Stimulated activated CD4-positive, alpha-beta T cell treated with anti-CD3 and anti-CD28 coated beads, Interleukin-12 subunit alpha, Interleukin-12 subunit beta, amount 100 ng/mL, for 24 hours (primary cell): ENCODE measurements at regions not wholly inside any gene's neighbourhood (a gene's known extent, or its start where the extent isn't known, plus 50 kb on each side); places are given as distances from the start of the nearest gene placed in this dataset.
"Not testable (repeated sequence)": the region's sequence is repeated elsewhere in the genome, so short reads cannot be mapped to it uniquely, and the experiment has no call there.

Experiments
- DNase-seq, 2 experiments: peaks; one replicate each; pipeline ENCODE4 v3.0.0-alpha.2; 2020; ENCODE audit warnings: low read depth in 2 of 2

- no peak for DNase-seq
These were observed 333.6 kb upstream of the DAB2 start for GRCh38 chr5:39758426-39758825.

GRCh38 chr5:39757131-39757530, 332.4 kb upstream of the DAB2 start:
- no peak for DNase-seq

GRCh38 chr5:39755986-39756385, 331.2 kb upstream of the DAB2 start:
- no peak for DNase-seq

- no peak for DNase-seq
These were observed 330.7 kb upstream of the DAB2 start for GRCh38 chr5:39755452-39755851.

GRCh38 chr5:39753747-39754146, 329.0 kb upstream of the DAB2 start:
- not testable (repeated sequence) for DNase-seq

- no peak for DNase-seq
These were observed 325.9 kb upstream of the DAB2 start for GRCh38 chr5:39750661-39751060.

GRCh38 chr5:39742916-39743315, 318.1 kb upstream of the DAB2 start:
- no peak for DNase-seq

GRCh38 chr5:39740404-39740803, 315.6 kb upstream of the DAB2 start:
- DNase-seq = no peak

GRCh38 chr5:39732166-39732565, 307.4 kb upstream of the DAB2 start:
- DNase-seq = no peak

- no peak for DNase-seq
These were observed 305.9 kb upstream of the DAB2 start for GRCh38 chr5:39730699-39731098.

- no peak for DNase-seq
These were observed 305.2 kb upstream of the DAB2 start for GRCh38 chr5:39730006-39730405.

GRCh38 chr5:39726467-39726866, 301.7 kb upstream of the DAB2 start:
- DNase-seq = no peak

- no peak for DNase-seq
These were observed 296.6 kb upstream of the DAB2 start for GRCh38 chr5:39721394-39721793.

- no peak for DNase-seq
These were observed 295.4 kb upstream of the DAB2 start for GRCh38 chr5:39720136-39720535.

- DNase-seq = no peak
These were observed 292.6 kb upstream of the DAB2 start for GRCh38 chr5:39717176-39717897.

GRCh38 chr5:39716532-39717028, 291.8 kb upstream of the DAB2 start:
- DNase-seq = peak in 1 of 2 experiments; percentile 8

GRCh38 chr5:39714036-39714698, 289.4 kb upstream of the DAB2 start:
- peak; percentile 8 to 17 for DNase-seq

- DNase-seq = no peak
These were observed 288.6 kb upstream of the DAB2 start for GRCh38 chr5:39713250-39713916.

- DNase-seq = no peak
These were observed 287.8 kb upstream of the DAB2 start for GRCh38 chr5:39712316-39713249.

GRCh38 chr5:39711821-39712220, 287.0 kb upstream of the DAB2 start:
- no peak for DNase-seq

- DNase-seq = no peak
These were observed 284.3 kb upstream of the DAB2 start for GRCh38 chr5:39709032-39709431.

GRCh38 chr5:39702928-39703327, 278.1 kb upstream of the DAB2 start:
- no peak for DNase-seq
